ENCODE measurements at regions not wholly inside any gene's neighbourhood (a gene's known extent, or its start where the extent isn't known, plus 50 kb on each side); places are given as distances from the start of the nearest gene placed in this dataset.

DNA sequence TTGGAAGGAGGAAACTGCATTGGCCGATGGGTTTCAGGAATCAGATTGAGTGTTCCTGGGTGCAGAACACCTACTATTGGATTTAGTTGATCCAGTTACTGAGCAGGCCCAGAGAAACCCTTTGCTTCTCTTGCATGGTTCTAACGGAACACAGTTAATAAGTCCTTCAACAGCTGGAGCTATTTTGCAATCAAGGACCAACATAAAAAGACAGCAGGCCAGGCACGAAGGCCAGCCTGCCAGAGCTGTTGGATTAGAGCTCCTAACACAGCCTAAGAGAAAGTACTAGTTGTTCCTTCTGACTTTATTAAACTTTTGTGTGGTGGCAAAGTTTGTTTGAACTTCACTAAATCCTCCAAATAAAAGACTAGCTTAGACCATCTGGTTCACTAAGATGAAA is 148.0 kb upstream of the LMO4 start:
- Histone ChIP-seq H3K4me3 (no peak overlapping the region), H3K27me3 (ENCODE audit: control insufficient read depth in 3 of 3, insufficient read depth in 3 of 3, low read length in 2 of 3) (no peaks in the 10 kb centered on the region), H3K4me1 (ENCODE audit: control insufficient read depth in 5 of 5, insufficient read depth in 5 of 5, low read length in 5 of 5) (peaks cover 0 to 18% (median 5%) of the 10 kb centered on the region in 5 donors), H3K27ac (ENCODE audit: low read depth in 1 of 2, low read length in 1 of 2) (no peak overlapping the region), H3K36me3 (ENCODE audit: control insufficient read depth in 4 of 4, insufficient read depth in 4 of 4, low read length in 4 of 4) (no peaks in the 10 kb centered on the region), H3K9me3 (ENCODE audit: control insufficient read depth in 4 of 4, insufficient read depth in 3 of 4, low read length in 3 of 4) (peaks cover 0 to 2% (median under 1%) of the 10 kb centered on the region in 4 donors), H3K9ac (ENCODE audit: insufficient read depth in 1 of 2, low read length in 2 of 2) (no peak overlapping the region)
- ATAC-seq (ENCODE audit: insufficient read depth, low FRiP score) = no peak
- DNase-seq = peak in 2 of 3 donors; percentile 74 to 84
- WGBS, 2 donors = 40 to 55% methylated on average over 3 of the region's 3 CpGs
- TF ChIP-seq, protein P1, sequence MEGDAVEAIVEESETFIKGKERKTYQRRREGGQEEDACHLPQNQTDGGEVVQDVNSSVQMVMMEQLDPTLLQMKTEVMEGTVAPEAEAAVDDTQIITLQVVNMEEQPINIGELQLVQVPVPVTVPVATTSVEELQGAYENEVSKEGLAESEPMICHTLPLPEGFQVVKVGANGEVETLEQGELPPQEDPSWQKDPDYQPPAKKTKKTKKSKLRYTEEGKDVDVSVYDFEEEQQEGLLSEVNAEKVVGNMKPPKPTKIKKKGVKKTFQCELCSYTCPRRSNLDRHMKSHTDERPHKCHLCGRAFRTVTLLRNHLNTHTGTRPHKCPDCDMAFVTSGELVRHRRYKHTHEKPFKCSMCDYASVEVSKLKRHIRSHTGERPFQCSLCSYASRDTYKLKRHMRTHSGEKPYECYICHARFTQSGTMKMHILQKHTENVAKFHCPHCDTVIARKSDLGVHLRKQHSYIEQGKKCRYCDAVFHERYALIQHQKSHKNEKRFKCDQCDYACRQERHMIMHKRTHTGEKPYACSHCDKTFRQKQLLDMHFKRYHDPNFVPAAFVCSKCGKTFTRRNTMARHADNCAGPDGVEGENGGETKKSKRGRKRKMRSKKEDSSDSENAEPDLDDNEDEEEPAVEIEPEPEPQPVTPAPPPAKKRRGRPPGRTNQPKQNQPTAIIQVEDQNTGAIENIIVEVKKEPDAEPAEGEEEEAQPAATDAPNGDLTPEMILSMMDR (IDR thresholded peaks at IDR 0.05; ENCODE audit: control extremely low read depth, extremely low read depth) = no peak

DNA sequence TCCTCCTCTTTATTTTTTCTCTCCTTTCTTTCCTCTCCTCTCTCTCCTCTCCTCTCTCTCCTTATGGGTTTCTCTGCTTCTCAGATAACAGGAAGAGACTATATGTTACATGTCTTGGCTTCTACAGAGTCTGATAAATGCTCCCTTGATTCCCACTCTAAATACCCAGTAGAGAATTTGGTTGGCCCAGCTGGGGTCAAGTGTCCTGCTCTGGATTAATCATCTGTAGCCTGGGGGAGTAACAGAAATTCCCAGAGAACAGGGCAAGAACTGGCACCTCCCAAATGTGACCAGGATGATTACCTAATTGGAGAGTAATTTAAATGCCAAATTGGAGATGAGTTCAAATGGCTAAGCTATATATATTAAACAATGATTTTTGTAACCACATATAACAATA is 146.1 kb upstream of the LMO4 start:
- no peak for DNase-seq
- ATAC-seq (ENCODE audit: insufficient read depth, low FRiP score) = no peak
- Histone ChIP-seq H3K9ac (ENCODE audit: insufficient read depth in 1 of 2, low read length in 2 of 2) (no peak overlapping the region), H3K36me3 (ENCODE audit: control insufficient read depth in 4 of 4, insufficient read depth in 4 of 4, low read length in 4 of 4) (no peaks in the 10 kb centered on the region), H3K27ac (ENCODE audit: low read depth in 1 of 2, low read length in 1 of 2) (no peak overlapping the region), H3K4me1 (ENCODE audit: control insufficient read depth in 5 of 5, insufficient read depth in 5 of 5, low read length in 5 of 5) (peaks cover 0 to 18% (median 5%) of the 10 kb centered on the region in 5 donors), H3K27me3 (ENCODE audit: control insufficient read depth in 3 of 3, insufficient read depth in 3 of 3, low read length in 2 of 3) (no peaks in the 10 kb centered on the region), H3K4me3 (no peak overlapping the region), H3K9me3 (ENCODE audit: control insufficient read depth in 4 of 4, insufficient read depth in 3 of 4, low read length in 3 of 4) (peaks cover 0 to 2% (median under 1%) of the 10 kb centered on the region in 4 donors)
- TF ChIP-seq, protein P1 (IDR thresholded peaks at IDR 0.05; ENCODE audit: control extremely low read depth, extremely low read depth) = no peak

DNA sequence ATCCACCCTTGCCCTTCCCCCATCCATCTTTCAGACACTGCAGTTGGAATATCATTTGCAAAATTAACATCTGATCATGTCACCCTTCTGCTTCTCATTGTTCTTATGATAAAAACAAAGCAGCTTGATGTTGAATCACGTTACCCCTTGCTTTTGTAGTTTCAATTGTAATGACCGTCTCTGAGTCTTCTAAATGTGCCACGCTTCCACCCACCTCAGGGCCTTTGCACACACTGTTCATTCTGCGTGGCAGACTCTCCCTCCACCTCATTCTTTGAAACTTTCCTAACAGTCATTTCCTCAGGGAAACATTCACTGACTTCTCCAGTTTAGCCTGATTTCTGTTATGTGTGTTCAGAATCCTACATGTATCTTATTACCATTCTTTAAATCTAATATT is 143.6 kb upstream of the LMO4 start:
- TF ChIP-seq, protein P1 (IDR thresholded peaks at IDR 0.05; ENCODE audit: control extremely low read depth, extremely low read depth) = no peak
- ATAC-seq (ENCODE audit: insufficient read depth, low FRiP score) = no peak
- 88 to 97% methylated on average over 4 of the region's 4 CpGs for WGBS, 2 donors
- Histone ChIP-seq H3K9me3 (ENCODE audit: control insufficient read depth in 4 of 4, insufficient read depth in 3 of 4, low read length in 3 of 4) (peaks cover 0 to 2% (median under 1%) of the 10 kb centered on the region in 4 donors), H3K9ac (ENCODE audit: insufficient read depth in 1 of 2, low read length in 2 of 2) (no peak overlapping the region), H3K4me1 (ENCODE audit: control insufficient read depth in 5 of 5, insufficient read depth in 5 of 5, low read length in 5 of 5) (peaks cover 0 to 7% (median 3%) of the 10 kb centered on the region in 5 donors), H3K36me3 (ENCODE audit: control insufficient read depth in 4 of 4, insufficient read depth in 4 of 4, low read length in 4 of 4) (no peaks in the 10 kb centered on the region), H3K27ac (ENCODE audit: low read depth in 1 of 2, low read length in 1 of 2) (no peak overlapping the region), H3K4me3 (no peak overlapping the region), H3K27me3 (ENCODE audit: control insufficient read depth in 3 of 3, insufficient read depth in 3 of 3, low read length in 2 of 3) (no peaks in the 10 kb centered on the region)
- no peak for DNase-seq

DNA sequence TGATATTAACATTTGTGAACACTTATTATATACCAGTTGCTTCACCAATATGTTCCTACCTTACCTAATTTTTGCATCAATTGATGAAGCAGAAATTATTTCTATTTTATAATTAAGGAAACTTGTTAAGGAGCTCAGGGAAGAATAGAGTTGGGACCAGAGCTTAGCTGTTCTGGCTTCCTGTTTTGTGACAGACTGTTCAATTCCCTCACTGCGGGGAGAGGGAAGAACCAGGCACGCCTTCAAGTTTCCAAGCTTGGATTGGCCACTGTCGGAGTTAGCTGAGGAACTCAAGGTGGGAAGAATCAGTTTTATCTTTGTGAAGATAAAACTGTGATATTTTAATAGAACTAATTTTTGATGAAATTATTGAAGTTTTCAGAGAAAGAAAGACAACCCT is 142.3 kb upstream of the LMO4 start:
- no peaks in the 10 kb centered on the region for H3K27me3 ChIP-seq (ENCODE audit: control insufficient read depth in 3 of 3, insufficient read depth in 3 of 3, low read length in 2 of 3)
- H3K9ac ChIP-seq (ENCODE audit: insufficient read depth in 1 of 2, low read length in 2 of 2) = no peak overlapping the region
- no peak overlapping the region for H3K4me3 ChIP-seq
- H3K4me1 ChIP-seq (ENCODE audit: control insufficient read depth in 5 of 5, insufficient read depth in 5 of 5, low read length in 5 of 5) = no peaks in the 10 kb centered on the region
- DNase-seq (no peak), ATAC-seq (ENCODE audit: insufficient read depth, low FRiP score) (no peak)
- 60 to 66% methylated on average over 3 of the region's 3 CpGs for WGBS, 2 donors
- H3K9me3 ChIP-seq (ENCODE audit: control insufficient read depth in 4 of 4, insufficient read depth in 3 of 4, low read length in 3 of 4) = peaks cover 0 to 2% (median under 1%) of the 10 kb centered on the region in 4 donors
- no peaks in the 10 kb centered on the region for H3K36me3 ChIP-seq (ENCODE audit: control insufficient read depth in 4 of 4, insufficient read depth in 4 of 4, low read length in 4 of 4)
- no peak overlapping the region for H3K27ac ChIP-seq (ENCODE audit: low read depth in 1 of 2, low read length in 1 of 2)
- TF ChIP-seq, protein P1 (IDR thresholded peaks at IDR 0.05; ENCODE audit: control extremely low read depth, extremely low read depth) = no peak

Measured in lung (tissue), 11 donors.